ENCODE measurements at regions not wholly inside any gene's neighbourhood (a gene's known extent, or its start where the extent isn't known, plus 50 kb on each side); places are given as distances from the start of the nearest gene placed in this dataset.

DNA sequence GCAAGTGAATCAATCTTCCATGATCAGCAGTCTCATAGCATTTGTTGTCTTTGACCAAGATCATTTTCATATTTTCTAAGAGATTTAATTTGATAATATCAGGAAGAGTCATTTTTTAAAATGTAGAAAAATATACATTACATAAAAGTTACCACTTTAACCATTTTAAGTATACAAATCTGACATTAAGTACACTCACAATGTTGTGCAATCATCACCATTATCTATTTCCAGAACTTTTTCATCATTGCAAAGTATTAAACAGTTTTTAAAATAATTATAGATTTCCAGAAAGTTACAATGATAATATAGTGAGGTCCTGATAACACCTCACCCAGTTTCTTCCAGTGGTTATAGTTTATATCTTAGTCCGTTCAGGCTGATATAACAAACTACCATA is 222.5 kb upstream of the RHOBTB1 start:
- Histone ChIP-seq H3K9me1 (ENCODE audit: control insufficient read depth, extremely low read depth, insufficient read depth, low read length) (no peaks in the 10 kb centered on the region), H3K79me2 (ENCODE audit: control insufficient read depth, insufficient read depth, low read length) (no peaks in the 10 kb centered on the region), H3K9ac (ENCODE audit: control insufficient read depth, extremely low read depth, insufficient read depth, low read length) (no peak overlapping the region), H3K4me3 (ENCODE audit: control insufficient read depth in 2 of 3, extremely low read depth in 1 of 3, insufficient read depth in 2 of 3, low read depth in 1 of 3, low read length in 3 of 3) (no peak overlapping the region), H3K27ac (ENCODE audit: control insufficient read depth, insufficient read depth, low read length) (no peak overlapping the region), H3K36me3 (ENCODE audit: control insufficient read depth in 2 of 2, extremely low read depth in 1 of 2, insufficient read depth in 2 of 2, low read length in 2 of 2) (no peaks in the 10 kb centered on the region), H3K4me2 (ENCODE audit: control insufficient read depth, extremely low read depth, insufficient read depth, low read depth, low read length) (no peak overlapping the region), H2AFZ (ENCODE audit: control insufficient read depth, low read length) (no peak overlapping the region), H3K9me3 (ENCODE audit: control insufficient read depth, low read depth, low read length) (no peaks in the 10 kb centered on the region), H4K20me1 (ENCODE audit: control insufficient read depth, extremely low read depth, insufficient read depth, low read length) (no peaks in the 10 kb centered on the region), H3K4me1 (ENCODE audit: control insufficient read depth, extremely low read depth, insufficient read depth, low read length) (no peaks in the 10 kb centered on the region), H3K27me3 (ENCODE audit: control insufficient read depth, extremely low read depth, insufficient read depth, low read length) (no peaks in the 10 kb centered on the region)
- no peak for DNase-seq (ENCODE audit: low read depth, low spot score)
- no peak for TF ChIP-seq EZH2 (IDR thresholded peaks at IDR 0.05; ENCODE audit: low read length)
- TF ChIP-seq, protein P1, sequence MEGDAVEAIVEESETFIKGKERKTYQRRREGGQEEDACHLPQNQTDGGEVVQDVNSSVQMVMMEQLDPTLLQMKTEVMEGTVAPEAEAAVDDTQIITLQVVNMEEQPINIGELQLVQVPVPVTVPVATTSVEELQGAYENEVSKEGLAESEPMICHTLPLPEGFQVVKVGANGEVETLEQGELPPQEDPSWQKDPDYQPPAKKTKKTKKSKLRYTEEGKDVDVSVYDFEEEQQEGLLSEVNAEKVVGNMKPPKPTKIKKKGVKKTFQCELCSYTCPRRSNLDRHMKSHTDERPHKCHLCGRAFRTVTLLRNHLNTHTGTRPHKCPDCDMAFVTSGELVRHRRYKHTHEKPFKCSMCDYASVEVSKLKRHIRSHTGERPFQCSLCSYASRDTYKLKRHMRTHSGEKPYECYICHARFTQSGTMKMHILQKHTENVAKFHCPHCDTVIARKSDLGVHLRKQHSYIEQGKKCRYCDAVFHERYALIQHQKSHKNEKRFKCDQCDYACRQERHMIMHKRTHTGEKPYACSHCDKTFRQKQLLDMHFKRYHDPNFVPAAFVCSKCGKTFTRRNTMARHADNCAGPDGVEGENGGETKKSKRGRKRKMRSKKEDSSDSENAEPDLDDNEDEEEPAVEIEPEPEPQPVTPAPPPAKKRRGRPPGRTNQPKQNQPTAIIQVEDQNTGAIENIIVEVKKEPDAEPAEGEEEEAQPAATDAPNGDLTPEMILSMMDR (optimal IDR thresholded peaks at IDR 0.05 in 1 of 3, IDR thresholded peaks at IDR 0.05 in 1 of 3, conservative IDR thresholded peaks at IDR 0.05 in 1 of 3; ENCODE audit: extremely low read depth in 1 of 3, insufficient read depth in 2 of 3, low read length in 3 of 3): no peak
- FAIRE-seq: no peak
- dilution Hi-C loops (cut with MboI; ENCODE audit: extremely low pct_ligation_motif_present, low sequenced_read_pairs): no loop called here

GRCh38 chr10:61166065-61166464 is 222.1 kb upstream of the RHOBTB1 start:
- Histone ChIP-seq H3K27ac (ENCODE audit: control insufficient read depth, insufficient read depth, low read length) (no peak overlapping the region), H2AFZ (ENCODE audit: control insufficient read depth, low read length) (no peak overlapping the region), H3K4me3 (ENCODE audit: control insufficient read depth in 2 of 3, extremely low read depth in 1 of 3, insufficient read depth in 2 of 3, low read depth in 1 of 3, low read length in 3 of 3) (no peak overlapping the region), H3K9me3 (ENCODE audit: control insufficient read depth, low read depth, low read length) (no peaks in the 10 kb centered on the region), H4K20me1 (ENCODE audit: control insufficient read depth, extremely low read depth, insufficient read depth, low read length) (no peaks in the 10 kb centered on the region), H3K79me2 (ENCODE audit: control insufficient read depth, insufficient read depth, low read length) (no peaks in the 10 kb centered on the region), H3K36me3 (ENCODE audit: control insufficient read depth in 2 of 2, extremely low read depth in 1 of 2, insufficient read depth in 2 of 2, low read length in 2 of 2) (no peaks in the 10 kb centered on the region), H3K9me1 (ENCODE audit: control insufficient read depth, extremely low read depth, insufficient read depth, low read length) (no peaks in the 10 kb centered on the region), H3K4me2 (ENCODE audit: control insufficient read depth, extremely low read depth, insufficient read depth, low read depth, low read length) (no peak overlapping the region), H3K27me3 (ENCODE audit: control insufficient read depth, extremely low read depth, insufficient read depth, low read length) (no peaks in the 10 kb centered on the region), H3K4me1 (ENCODE audit: control insufficient read depth, extremely low read depth, insufficient read depth, low read length) (no peaks in the 10 kb centered on the region), H3K9ac (ENCODE audit: control insufficient read depth, extremely low read depth, insufficient read depth, low read length) (no peak overlapping the region)
- dilution Hi-C loops (cut with MboI; ENCODE audit: extremely low pct_ligation_motif_present, low sequenced_read_pairs): no loop called here
- no peak for DNase-seq (ENCODE audit: low read depth, low spot score)
- no peak for TF ChIP-seq EZH2 (IDR thresholded peaks at IDR 0.05; ENCODE audit: low read length)
- TF ChIP-seq, protein P1 (optimal IDR thresholded peaks at IDR 0.05 in 1 of 3, IDR thresholded peaks at IDR 0.05 in 1 of 3, conservative IDR thresholded peaks at IDR 0.05 in 1 of 3; ENCODE audit: extremely low read depth in 1 of 3, insufficient read depth in 2 of 3, low read length in 3 of 3): no peak
- FAIRE-seq: no peak

Data from keratinocyte (primary cell).